Esophagus muscularis mucosa (tissue), 4 donors: ENCODE measurements at regions not wholly inside any gene's neighbourhood (a gene's known extent, or its start where the extent isn't known, plus 50 kb on each side); places are given as distances from the start of the nearest gene placed in this dataset.

Source experiments
- EP300 ChIP-seq: sonication (generic); formaldehyde crosslinking; IDR thresholded peaks from one replicate; pipeline ENCODE4 v1.6.1; 2017; ENCODE audit warnings: antibody characterized with exemption
- POLR2A ChIP-seq: fragments of 450-650 bp; IDR thresholded peaks from one replicate; pipeline ENCODE4 v1.6.1; 2017; ENCODE audit warnings: antibody characterized with exemption, moderate library complexity, mild to moderate bottlenecking, low read depth
- POLR2AphosphoS5 ChIP-seq, 2 donors: sonication (generic); formaldehyde crosslinking; IDR thresholded peaks; one replicate each; pipeline ENCODE4 v1.6.1; 2017; ENCODE audit warnings: antibody characterized with exemption in 2 of 2
- TF ChIP-seq, protein P1 (sequence below), 3 experiments: fragments of 200-600 bp in 2 of 3; fragments of 450-650 bp in 1 of 3; sonication (generic) in 2 of 3; IDR thresholded peaks; one replicate each; pipeline ENCODE4 v1.5.1; 2017 to 2019; ENCODE audit warnings: antibody characterized with exemption in 3 of 3, mild to moderate bottlenecking in 2 of 3, moderate library complexity in 1 of 3

DNA sequence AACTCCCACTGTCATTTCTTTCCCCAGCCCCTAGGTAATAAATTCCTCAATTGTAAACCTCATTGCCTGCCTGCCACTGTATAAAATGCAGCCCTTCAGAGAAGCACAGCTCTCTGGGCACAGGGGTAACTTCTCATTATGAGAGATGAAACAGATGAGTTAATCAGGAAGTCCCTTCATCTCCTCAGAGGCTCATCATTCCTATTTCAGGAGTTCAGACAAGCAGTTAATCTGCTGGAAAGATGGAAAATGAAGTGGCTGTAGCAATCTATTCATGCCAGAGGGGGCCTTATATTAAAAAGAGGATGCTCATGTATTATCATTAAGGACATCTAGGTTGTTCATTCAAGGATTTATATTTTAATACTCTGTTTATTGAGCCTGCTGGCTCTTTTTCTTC, 519.5 kb upstream of the LMCD1 start:
- TF ChIP-seq POLR2A: no peak
- TF ChIP-seq, protein P1, sequence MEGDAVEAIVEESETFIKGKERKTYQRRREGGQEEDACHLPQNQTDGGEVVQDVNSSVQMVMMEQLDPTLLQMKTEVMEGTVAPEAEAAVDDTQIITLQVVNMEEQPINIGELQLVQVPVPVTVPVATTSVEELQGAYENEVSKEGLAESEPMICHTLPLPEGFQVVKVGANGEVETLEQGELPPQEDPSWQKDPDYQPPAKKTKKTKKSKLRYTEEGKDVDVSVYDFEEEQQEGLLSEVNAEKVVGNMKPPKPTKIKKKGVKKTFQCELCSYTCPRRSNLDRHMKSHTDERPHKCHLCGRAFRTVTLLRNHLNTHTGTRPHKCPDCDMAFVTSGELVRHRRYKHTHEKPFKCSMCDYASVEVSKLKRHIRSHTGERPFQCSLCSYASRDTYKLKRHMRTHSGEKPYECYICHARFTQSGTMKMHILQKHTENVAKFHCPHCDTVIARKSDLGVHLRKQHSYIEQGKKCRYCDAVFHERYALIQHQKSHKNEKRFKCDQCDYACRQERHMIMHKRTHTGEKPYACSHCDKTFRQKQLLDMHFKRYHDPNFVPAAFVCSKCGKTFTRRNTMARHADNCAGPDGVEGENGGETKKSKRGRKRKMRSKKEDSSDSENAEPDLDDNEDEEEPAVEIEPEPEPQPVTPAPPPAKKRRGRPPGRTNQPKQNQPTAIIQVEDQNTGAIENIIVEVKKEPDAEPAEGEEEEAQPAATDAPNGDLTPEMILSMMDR (IDR thresholded peaks at IDR 0.05): no peak
- TF ChIP-seq POLR2AphosphoS5 (IDR thresholded peaks at IDR 0.05): no peak
- no peak for TF ChIP-seq EP300
